DMS53 treated with DMSO at 0.1 percent for 48 hours (cell line): ENCODE measurements at regions not wholly inside any gene's neighbourhood (a gene's known extent, or its start where the extent isn't known, plus 50 kb on each side); places are given as distances from the start of the nearest gene placed in this dataset.
"Not testable (repeated sequence)": the region's sequence is repeated elsewhere in the genome, so short reads cannot be mapped to it uniquely, and the experiment has no call there.

Experiments used
- DNase-seq: peaks from one replicate; lab custom pipeline; 2025; ENCODE audit not compliant: unreplicated experiment; lab: John Stamatoyannopoulos, UW

- no peak for DNase-seq
Observed at GRCh38 chr16:22624800-22625533, 114.3 kb downstream of the NPIPB5 start.

DNA sequence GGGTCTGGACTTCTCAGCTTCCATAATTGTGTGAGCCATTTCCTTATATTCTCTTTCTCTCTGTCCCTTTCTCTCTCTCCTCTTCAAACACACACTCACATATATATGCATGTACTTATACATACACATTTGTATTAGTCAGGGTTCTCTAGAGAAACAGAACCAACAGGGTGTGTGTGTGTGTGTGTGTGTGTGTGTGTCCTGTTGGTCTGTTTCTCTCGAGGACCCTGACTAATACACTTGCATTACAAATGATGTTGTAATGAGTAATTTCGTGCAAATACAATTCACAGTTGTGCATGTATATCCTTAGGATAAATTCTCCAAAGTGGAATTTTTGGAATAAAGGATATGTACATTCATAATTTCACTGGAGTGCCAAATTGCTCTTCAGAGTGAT lies 115.3 kb downstream of the NPIPB5 start:
- no peak for DNase-seq

GRCh38 chr16:22627043-22627442 lies 116.4 kb downstream of the NPIPB5 start:
- DNase-seq, result no peak

- DNase-seq, result no peak
Observed at GRCh38 chr16:22628994-22629393, 118.3 kb downstream of the NPIPB5 start.

DNA sequence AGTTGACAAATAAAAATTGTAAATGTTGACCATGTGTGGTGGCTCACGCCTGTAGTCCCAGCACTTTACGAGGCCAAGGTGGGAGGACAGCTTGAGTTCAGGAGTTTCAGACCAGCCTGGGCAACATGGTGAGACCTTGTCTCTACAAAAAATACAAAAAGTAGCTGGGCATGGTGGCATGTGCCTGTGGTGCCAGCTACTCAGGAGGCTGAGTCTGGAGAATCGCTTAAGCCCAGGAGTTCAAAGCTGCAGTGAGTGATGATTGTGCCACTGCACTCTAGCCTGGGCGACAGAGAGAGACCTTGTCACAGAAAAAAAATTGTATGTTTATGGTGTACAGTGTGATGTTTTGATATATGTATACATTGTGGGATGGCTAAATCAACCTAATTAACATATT lies 119.6 kb downstream of the NPIPB5 start:
- no peak for DNase-seq

DNA sequence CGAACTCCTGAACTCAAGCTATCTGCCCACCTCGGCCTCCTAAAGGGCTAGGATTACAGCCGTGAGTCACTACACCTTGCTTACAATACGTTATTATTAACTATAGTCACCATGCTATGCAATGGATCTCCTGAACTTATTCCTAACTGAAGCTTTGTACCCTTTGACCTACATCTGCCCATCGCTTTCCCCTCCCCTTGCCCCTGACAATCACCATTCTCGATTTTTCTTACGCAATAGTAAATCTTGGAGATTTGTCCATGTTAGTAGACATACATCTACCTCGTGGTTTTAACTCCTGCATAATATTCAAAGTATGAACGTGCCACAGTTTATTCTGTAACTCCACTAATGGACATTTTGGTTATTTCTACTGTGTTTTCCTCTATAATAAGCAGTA lies 120.6 kb downstream of the NPIPB5 start:
- DNase-seq, result no peak

DNA sequence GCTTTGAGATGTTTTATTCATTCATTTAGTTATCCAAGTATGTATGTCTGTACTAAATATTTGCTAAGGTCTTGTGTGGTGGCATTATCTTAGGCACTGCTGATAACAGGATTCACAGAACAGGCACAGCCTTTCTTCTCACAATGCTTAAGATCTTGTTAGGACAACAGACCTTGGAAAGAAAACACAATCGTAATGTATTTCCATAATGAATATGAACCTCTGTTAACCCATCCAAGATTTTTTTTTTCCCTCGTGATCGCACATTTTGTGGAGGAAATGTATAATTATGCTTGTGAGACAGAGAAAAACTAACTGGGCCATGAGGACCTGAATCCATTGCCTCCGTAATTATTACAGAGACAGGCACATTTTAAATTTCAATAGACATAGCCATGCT lies 121.9 kb downstream of the NPIPB5 start:
- no peak for DNase-seq

DNA sequence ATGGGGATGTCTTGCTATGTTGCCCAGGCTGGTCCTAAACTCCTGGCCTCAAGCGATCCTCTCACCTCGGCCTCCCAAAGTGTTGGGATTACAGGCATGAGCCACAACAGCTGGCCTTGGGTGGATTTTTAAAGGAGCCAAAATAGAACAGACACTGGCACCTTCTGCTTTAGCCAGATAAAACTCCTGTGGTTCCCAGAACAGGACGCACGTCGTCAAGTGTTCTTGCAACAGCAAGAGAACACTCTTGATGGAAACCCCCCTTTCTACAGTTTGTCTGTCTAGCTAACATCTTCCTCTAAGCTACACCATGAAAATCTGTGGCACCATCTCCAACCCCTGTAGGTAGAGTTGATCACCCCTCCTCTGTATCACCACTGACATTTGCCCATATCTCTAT lies 122.6 kb downstream of the NPIPB5 start:
- no peak for DNase-seq

DNA sequence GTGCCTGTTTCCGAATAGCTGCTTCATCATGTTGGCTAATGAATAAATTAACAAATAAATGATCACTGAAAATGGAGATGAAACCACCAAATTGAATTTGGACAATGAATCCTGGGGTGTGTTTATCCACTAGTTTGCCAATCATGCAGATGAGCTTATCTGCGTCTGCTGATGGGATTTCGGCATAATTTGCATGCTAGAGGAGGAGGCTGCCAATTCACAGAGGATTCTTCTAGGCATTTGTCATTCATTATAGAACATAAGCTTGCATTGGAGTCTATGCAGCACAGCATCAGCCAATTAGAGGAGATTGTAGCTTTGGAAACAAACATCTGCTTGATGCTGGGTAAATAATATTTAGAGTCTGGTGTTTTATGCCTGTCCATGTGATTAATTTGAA lies 123.1 kb downstream of the NPIPB5 start:
- no peak for DNase-seq

- no peak for DNase-seq
Observed at GRCh38 chr16:22634954-22635353, 124.3 kb downstream of the NPIPB5 start.

GRCh38 chr16:22635357-22635761 lies 124.7 kb downstream of the NPIPB5 start:
- no peak for DNase-seq

DNA sequence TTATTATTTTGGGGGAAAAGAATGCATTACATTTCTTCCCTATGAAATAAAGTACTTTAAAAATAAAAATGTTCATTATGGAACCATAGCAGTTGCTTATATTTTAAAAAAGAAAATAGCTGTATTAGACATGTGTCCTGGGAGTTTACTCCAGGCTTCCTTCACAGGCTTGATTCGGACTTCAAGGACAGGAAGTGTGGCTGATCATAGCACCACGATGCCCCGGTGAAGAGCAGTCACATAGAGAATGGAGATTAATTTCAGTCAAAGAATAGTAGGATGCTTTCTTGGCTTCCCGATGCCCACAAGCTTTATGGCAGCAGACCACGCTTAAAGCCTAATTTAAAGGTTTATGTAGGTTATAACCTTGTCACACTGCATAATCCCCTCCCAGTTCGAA lies 125.1 kb downstream of the NPIPB5 start:
- DNase-seq, result no peak

DNA sequence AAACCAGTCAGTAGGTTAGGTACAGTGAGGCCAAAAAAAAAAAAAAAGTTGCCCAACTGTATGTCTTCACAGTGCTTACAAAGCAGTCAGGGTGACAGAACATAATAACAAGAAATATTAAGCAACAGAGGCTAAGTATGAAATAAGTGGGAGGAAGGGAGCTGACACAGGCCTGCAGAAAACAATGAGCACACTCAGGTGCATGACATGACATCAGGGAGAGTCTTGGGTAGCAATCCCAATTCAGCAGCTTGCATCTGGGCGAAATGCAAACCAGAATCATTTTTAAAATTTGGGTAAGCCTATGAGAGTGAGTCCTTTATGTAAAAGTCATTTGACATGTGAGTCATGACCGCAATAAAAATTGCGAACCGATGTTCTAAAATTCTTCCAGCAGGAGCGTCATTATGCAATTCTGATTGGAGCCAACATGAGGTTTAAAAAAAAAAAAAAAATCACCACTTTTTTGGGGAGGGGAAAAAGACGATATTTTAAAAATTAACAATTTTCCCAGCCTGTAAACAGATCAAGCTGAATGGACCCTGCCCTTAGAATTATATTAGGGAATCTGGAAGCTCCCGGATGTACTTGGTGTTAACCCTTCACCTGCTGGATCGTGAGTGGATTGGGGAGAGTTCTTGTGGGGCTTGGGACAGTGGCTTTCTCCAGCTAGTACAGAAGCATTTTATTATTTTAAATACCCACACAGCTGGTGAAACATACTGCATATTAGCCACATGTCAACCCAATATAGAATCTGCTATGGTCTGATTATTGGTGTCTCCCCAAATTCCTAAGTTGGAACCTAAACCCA lies 127.9 kb downstream of the NPIPB5 start:
- DNase-seq, result no peak

- DNase-seq, result no peak
Observed at GRCh38 chr16:22641131-22641628, 130.5 kb downstream of the NPIPB5 start.

DNA sequence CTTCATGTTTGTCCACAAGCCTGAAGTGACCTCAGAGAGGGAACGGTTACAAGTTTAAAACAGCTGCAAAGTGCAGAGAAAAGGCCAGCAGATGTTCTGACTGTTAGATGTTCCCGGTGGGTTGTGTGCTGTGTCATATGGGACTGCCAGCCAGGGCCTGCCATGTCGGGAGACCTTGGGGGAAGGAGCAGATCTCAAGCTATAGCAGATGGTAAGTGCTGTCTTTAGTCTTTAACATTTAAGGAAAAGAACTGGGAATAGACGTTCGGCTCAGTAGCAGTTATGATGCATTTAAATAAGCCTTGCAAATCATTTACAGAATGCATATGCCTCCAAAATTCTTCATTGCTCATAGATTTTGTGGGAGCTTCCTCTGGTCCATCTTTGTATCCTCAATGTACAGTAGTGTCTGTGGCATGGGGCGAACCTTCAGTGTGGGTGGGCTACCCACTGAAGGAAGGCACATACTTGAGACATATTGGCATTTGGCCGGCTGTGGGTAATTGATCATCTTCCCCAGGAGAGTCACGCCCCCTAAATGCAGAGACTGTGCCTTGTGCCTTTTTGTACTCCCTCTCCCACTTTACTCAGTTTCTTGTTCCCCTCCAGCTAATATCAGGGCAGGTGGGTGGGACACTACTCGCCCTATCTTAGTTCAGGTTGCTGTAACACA lies 131.9 kb downstream of the NPIPB5 start:
- no peak for DNase-seq

DNA sequence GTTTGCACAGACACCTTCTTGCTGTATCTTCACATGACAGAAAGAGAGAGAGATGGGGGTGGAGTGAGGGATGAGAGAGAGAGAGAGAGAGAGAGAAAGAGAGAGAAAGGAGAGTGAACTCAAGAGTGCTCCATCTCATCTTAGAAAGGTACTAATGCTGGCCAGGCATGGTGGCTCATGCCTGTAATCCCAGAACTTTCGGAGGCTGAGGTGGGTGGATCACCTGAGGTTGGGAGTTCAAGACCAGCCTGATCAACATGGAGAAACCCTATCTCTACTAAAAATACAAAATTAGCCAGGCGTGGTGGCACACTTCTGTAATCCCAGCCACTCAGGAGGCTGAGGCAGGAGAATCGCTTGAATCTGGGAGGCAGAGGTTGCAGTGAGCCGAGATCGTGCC lies 132.5 kb downstream of the NPIPB5 start:
- DNase-seq, result not testable (repeated sequence)

DNA sequence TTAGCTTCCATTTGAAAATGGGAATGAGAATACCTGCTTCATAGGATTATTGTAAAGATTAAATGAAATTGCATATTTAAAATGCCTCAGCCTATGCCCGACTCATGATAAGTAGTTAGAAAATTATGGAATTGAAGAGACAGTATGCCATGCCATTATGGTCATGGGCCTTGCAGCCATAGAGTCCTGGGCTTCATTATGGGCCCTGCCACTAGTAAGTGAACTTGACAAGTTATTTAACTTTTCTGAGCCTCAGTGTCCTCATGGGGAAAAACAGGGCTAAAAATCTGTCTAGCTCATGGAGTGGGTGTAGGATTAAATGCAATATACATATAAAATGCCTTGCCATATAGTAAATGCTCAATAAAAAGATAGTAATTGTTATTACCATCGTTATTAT lies 133.2 kb downstream of the NPIPB5 start:
- no peak for DNase-seq

- DNase-seq, result no peak
Observed at GRCh38 chr16:22645868-22646267, 135.2 kb downstream of the NPIPB5 start.

DNA sequence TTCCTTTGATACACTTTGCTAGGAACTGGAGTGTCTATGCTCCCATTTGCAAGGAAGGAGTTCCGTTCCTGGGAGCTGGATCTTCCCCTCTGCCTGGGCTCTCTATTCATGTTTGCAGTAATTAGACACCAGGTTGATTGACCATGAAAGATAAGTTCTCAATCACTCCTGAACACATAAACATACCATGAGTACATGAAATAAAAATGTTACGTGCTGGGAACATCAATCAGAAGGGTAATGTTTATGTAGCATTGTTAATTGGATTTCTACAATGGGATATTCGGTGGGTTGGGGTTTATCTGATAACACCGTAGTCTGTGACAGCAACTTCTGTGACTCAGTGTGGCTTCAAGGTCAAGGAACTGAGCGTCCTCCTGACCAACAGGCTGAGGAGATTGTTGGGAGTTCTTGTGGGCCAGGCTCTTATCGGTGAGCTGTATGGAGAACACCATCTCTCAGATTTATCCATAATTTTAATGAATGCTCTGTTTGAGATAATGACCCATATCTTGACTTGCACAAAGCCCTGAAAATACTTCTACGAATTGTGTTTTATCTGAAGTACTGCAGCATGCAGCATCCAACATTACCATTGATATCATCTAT lies 136.4 kb downstream of the NPIPB5 start:
- no peak for DNase-seq

DNA sequence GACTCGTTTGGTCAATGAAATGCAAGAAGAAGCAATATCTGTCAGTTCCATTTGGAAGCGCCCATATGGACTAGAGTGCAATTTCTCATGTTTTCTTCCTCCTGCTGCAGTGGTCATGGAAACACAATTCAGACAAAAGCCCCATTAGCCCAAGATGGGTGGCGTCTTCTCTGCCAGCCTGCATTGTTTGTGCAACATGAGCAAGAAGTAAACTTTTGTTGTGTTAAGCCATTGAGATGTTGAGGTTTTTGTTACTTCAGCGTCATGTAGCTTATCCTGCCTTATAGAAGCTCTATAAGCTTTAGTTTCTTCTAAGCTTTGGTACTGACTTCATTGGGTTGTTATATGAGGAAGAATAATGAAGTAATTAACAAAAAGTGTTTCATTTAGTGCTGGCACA lies 137.4 kb downstream of the NPIPB5 start:
- no peak for DNase-seq

DNA sequence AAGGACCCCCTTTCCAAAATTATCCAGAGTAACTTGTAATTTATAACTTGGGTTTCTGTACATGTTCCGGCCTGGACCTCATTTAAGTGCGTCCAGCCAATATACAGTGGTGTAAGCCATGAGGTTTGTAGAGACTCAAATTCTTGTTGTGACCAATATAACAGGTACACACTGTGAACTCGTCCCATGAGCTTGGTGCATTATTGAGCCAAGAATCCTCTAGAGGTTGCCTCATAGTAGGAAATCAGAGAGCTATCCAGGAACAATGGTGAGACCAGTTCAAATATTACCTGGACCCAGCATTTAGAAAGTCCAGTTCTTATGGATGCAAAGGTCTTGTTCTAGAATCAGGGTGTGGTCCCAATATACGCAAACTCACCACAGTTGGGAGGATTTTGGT lies 138.2 kb downstream of the NPIPB5 start:
- DNase-seq, result no peak
